ENCODE measurements at regions not wholly inside any gene's neighbourhood (a gene's known extent, or its start where the extent isn't known, plus 50 kb on each side); places are given as distances from the start of the nearest gene placed in this dataset.

GRCh38 chr9:3138231-3139229 is 294.6 kb upstream of the PUM3 start:
- no peak for TF ChIP-seq ZNF791 (tag by site-specific recombination; IDR thresholded peaks at IDR 0.05)
- no peak for TF ChIP-seq ZNF610 (tag by site-specific recombination; IDR thresholded peaks at IDR 0.05; ENCODE audit: borderline replicate concordance)
- no peak for TF ChIP-seq ZBTB10 (tag by site-specific recombination; IDR thresholded peaks at IDR 0.05)
- no peak for TF ChIP-seq ZNF776 (tag by site-specific recombination; IDR thresholded peaks at IDR 0.05; ENCODE audit: borderline replicate concordance)
- no peak for TF ChIP-seq ZBTB7A (tag by site-specific recombination; IDR thresholded peaks at IDR 0.05; ENCODE audit: low read depth)
- TF ChIP-seq ZNF121 (tag by site-specific recombination; IDR thresholded peaks at IDR 0.05) = no peak
- TF ChIP-seq MZF1 (tag by site-specific recombination; IDR thresholded peaks at IDR 0.05; ENCODE audit: borderline replicate concordance) = no peak
- TF ChIP-seq ZNF350 (tag by site-specific recombination; IDR thresholded peaks at IDR 0.05) = no peak
- no peak for TF ChIP-seq ZNF391 (tag by site-specific recombination; IDR thresholded peaks at IDR 0.05; ENCODE audit: borderline replicate concordance, low read depth)
- TF ChIP-seq ZNF280C (tag by site-specific recombination; IDR thresholded peaks at IDR 0.05) = no peak
- no peak for TF ChIP-seq ZSCAN30 (tag by site-specific recombination; IDR thresholded peaks at IDR 0.05)
- TF ChIP-seq ZNF324 (tag by site-specific recombination; IDR thresholded peaks at IDR 0.05) = no peak
- TF ChIP-seq ZBTB6 (tag by site-specific recombination; IDR thresholded peaks at IDR 0.05) = no peak
- TF ChIP-seq ZNF132 (tag by site-specific recombination; IDR thresholded peaks at IDR 0.05; ENCODE audit: borderline replicate concordance) = no peak
- TF ChIP-seq MYNN (tag by site-specific recombination; IDR thresholded peaks at IDR 0.05; ENCODE audit: borderline replicate concordance) = no peak
- no peaks in the 10 kb centered on the region for H3K9me3 ChIP-seq (ENCODE audit: control insufficient read depth, insufficient read depth, low read depth, low read length)
- H3K4me3 ChIP-seq (ENCODE audit: low read depth, low read length) = no peak overlapping the region
- H3K4me1 ChIP-seq (ENCODE audit: control insufficient read depth, insufficient read depth, low read length) = no peaks in the 10 kb centered on the region
- ChIA-PET POLR2A (no interaction called here), CTCF (interaction anchor here (0.6 kb wide), 1 partner anchor 13 kb away, joined by 3 read pairs; no protein-coding TSS in a partner anchor)
- no peaks in the 10 kb centered on the region for H3K36me3 ChIP-seq (ENCODE audit: control insufficient read depth in 2 of 2, insufficient read depth in 1 of 2, low read length in 2 of 2)
- no peak overlapping the region for H3K27ac ChIP-seq (ENCODE audit: extremely low read depth, low read depth, low read length)

- H3K27ac ChIP-seq (ENCODE audit: extremely low read depth, low read depth, low read length) = no peak overlapping the region
- no peak overlapping the region for H3K4me3 ChIP-seq (ENCODE audit: low read depth, low read length)
- no peaks in the 10 kb centered on the region for H3K4me1 ChIP-seq (ENCODE audit: control insufficient read depth, insufficient read depth, low read length)
- POLR2A ChIA-PET = no interaction called here
- CTCF ChIA-PET = no interaction called here
- no peaks in the 10 kb centered on the region for H3K36me3 ChIP-seq (ENCODE audit: control insufficient read depth in 2 of 2, insufficient read depth in 1 of 2, low read length in 2 of 2)
- H3K9me3 ChIP-seq (ENCODE audit: control insufficient read depth, insufficient read depth, low read depth, low read length) = no peaks in the 10 kb centered on the region
- no peak for TF ChIP-seq YY2 (tag by site-specific recombination; IDR thresholded peaks at IDR 0.05)
- no peak for TF ChIP-seq ZNF433 (tag by site-specific recombination; IDR thresholded peaks at IDR 0.05; ENCODE audit: low read depth)
- TF ChIP-seq ZFP41 (tag by site-specific recombination; IDR thresholded peaks at IDR 0.05; ENCODE audit: borderline replicate concordance) = no peak
These were observed 293.4 kb upstream of the PUM3 start for GRCh38 chr9:3137347-3137695.

All from HEK293 (cell line).